ENCODE measurements at regions not wholly inside any gene's neighbourhood (a gene's known extent, or its start where the extent isn't known, plus 50 kb on each side); places are given as distances from the start of the nearest gene placed in this dataset.

GRCh38 chr10:36500266-36500665, 625.1 kb upstream of the ANKRD30A start:
- no peak for DNase-seq (ENCODE audit: low read depth)
- no peak overlapping the region for H3K4me3 ChIP-seq (ENCODE audit: low read depth, low read length)
- no peak for TF ChIP-seq CTCF (IDR thresholded peaks at IDR 0.05; ENCODE audit: insufficient read depth, low read depth, low read length, missing control alignments)

DNA sequence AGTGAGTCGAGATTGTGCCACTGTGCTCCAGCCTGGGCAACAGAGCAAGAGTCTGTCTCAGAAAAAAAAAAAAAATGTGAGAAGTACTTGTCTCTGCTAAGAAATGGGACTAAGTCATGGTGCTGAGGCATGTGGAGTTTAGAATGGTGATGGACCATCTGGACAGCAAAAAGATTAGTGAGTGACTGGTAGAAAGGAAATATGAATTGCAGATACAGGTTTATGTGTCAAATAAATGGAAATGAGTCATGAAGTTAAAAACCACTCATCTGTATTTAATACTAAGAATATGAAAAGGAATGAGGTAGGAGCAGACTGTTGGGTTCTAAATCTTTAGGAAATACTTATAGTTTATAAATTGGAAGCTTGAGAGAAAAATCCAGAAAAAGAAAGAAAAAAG, 625.7 kb upstream of the ANKRD30A start:
- no peak for TF ChIP-seq CTCF (IDR thresholded peaks at IDR 0.05; ENCODE audit: insufficient read depth, low read depth, low read length, missing control alignments)
- DNase-seq (ENCODE audit: low read depth): no peak

DNA sequence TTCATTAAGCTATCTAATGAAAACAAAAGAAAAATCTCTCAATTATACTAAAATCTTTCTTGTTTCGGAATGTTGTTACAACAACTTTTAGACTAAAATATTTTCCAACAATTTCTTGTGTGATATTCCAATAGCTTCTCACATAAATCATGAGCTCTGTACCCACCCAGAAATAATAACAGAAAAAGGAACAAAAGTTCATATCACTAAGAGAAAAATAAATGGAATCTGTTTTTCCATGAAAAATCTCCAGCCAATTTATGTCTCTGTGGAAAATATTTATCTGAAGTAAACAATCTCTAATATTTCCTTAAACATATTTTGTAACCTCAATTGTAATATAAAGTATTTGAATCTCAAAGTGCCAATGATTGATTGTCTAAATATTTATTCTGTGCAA, 628.6 kb upstream of the ANKRD30A start:
- DNase-seq (ENCODE audit: low read depth): no peak
- TF ChIP-seq CTCF (IDR thresholded peaks at IDR 0.05; ENCODE audit: insufficient read depth, low read depth, low read length, missing control alignments): no peak
- H3K4me3 ChIP-seq (ENCODE audit: low read depth, low read length): no peak overlapping the region

More for the DNA sequence above, 625.7 kb upstream of the ANKRD30A start:
- H3K4me3 ChIP-seq (ENCODE audit: low read depth, low read length): no peak overlapping the region

DNA sequence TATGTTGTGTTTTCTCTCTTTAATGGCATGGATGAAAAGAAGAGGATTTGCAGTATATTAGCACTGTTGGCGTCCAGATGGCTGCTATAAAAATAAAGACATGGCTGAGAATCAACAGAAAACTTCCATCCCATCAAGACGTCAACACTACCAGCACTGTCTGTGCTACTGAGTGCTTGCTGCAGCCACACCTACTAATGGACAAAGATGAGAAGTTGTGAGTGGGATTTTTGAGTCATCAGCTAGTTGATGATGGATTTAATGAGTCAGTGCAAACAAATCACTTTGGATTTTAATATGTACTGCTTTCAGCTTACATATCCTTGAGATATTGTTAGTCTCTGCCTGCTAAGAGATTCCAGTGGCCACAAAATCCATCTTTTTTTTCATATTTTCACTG, 631.0 kb upstream of the ANKRD30A start:
- no peak for DNase-seq (ENCODE audit: low read depth)
- no peak for TF ChIP-seq CTCF (IDR thresholded peaks at IDR 0.05; ENCODE audit: insufficient read depth, low read depth, low read length, missing control alignments)
- H3K4me3 ChIP-seq (ENCODE audit: low read depth, low read length): no peak overlapping the region

DNA sequence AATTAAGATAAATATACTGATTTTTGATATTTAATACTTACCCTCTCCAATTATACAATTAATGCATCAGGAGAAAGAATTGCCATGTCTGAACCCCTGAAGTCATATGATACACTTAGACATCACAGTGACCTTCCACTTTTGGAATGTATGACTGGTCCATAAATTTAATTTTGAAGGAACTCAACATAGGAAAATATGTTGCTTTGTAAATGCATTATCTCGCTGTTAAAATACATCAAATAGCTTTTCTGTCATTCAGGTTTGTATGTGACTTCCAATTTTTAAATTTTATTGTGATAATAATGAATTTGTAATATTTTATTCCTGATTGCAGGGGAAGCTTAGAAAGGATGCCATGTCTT, 631.9 kb upstream of the ANKRD30A start:
- H3K4me3 ChIP-seq (ENCODE audit: low read depth, low read length): no peak overlapping the region
- DNase-seq (ENCODE audit: low read depth): no peak
- no peak for TF ChIP-seq CTCF (IDR thresholded peaks at IDR 0.05; ENCODE audit: insufficient read depth, low read depth, low read length, missing control alignments)

DNA sequence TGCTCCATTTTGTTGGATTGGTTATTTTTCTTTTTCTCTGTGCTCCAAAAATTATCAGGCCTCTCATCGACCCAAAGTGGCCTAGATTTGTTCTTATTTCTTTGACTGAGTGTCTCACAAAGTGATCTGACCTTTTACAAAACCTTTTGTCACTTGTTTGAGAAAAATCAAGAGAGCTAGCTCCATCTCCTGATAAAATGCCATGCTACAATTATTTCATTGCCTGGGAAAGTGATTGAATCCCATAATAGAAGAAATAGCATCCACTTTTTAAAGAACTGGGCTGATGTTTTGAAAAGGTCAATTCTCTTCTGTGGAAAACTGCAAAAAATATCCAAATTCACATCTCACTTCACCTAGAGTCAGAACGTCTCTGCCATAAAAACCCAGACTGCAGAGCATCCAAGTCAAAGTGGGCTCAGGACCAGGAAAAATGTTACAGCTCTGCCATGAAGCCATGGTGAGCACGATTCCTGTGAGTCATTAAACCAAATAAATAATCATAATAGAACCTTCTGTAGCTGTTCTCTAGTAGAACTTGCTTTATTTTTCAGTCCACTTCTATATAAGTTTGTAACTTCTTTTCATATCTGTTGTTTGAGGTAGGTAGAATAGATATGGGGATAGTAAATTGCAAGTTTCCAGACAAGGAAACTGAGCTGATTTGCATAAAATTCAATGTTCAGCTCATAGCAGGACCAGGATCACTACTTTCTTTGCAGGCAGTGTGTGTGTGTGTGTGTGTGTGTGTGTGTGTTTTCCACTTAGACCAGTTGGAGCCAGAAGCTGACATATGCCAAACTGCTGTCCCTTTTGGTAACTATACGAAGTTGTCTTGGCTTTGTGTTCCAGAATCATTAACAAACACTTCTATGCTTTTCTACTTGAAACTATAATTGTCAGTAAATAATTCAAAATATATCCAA, 632.5 kb upstream of the ANKRD30A start:
- DNase-seq (ENCODE audit: low read depth): no peak
- H3K4me3 ChIP-seq (ENCODE audit: low read depth, low read length): no peak overlapping the region
- no peak for TF ChIP-seq CTCF (IDR thresholded peaks at IDR 0.05; ENCODE audit: insufficient read depth, low read depth, low read length, missing control alignments)

GRCh38 chr10:36491926-36492325, 633.5 kb upstream of the ANKRD30A start:
- no peak overlapping the region for H3K4me3 ChIP-seq (ENCODE audit: low read depth, low read length)
- no peak for DNase-seq (ENCODE audit: low read depth)
- no peak for TF ChIP-seq CTCF (IDR thresholded peaks at IDR 0.05; ENCODE audit: insufficient read depth, low read depth, low read length, missing control alignments)
